GM21576 (cell line): ENCODE measurements at regions not wholly inside any gene's neighbourhood (a gene's known extent, or its start where the extent isn't known, plus 50 kb on each side); places are given as distances from the start of the nearest gene placed in this dataset.

Experiments used
- ATAC-seq: cut with Tn5 transposase; IDR thresholded peaks from one replicate; pipeline ENCODE4 v1.9.1; 2021; ENCODE audit warnings: mild to moderate bottlenecking, moderate library complexity; ENCODE audit not compliant: unreplicated experiment

DNA sequence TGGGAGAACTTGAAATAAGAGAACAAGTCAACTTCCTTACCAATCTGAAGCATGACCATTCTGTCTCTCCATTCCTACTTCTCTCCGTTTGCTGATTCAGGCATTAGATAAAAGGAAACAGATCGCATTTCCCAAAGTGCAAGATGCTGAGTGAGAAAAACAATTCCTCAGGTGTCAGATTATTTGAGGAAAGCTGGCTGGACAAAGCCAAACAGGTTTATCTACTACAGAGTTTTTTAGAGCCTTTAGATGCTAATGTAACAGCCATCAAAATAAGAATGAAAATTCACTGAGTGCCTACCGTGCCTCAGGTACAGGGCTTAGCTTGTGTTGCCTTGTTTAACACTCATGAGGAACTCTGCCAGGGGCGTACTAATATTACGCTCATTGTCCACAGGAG, 135.9 kb upstream of the MBL2 start:
- ATAC-seq = no peak

DNA sequence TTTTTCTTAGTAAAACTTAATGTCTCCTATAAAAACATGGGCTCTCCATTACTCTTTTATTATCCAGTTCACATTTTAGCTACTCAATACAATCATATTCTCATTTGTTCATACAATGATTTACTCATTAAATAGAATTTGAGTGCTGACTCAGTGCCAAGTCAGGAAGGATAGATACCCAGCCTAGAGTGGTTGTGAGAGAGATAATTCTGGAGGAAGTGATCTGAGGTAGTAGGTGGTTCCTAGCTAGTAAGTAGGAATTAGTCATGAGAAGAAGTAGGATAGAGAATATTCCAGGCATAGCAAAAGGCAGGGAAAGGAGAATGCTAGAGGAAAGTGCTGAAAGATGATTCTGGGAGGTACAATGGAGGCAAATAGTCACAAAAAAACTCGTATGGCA, 133.5 kb upstream of the MBL2 start:
- no peak for ATAC-seq

DNA sequence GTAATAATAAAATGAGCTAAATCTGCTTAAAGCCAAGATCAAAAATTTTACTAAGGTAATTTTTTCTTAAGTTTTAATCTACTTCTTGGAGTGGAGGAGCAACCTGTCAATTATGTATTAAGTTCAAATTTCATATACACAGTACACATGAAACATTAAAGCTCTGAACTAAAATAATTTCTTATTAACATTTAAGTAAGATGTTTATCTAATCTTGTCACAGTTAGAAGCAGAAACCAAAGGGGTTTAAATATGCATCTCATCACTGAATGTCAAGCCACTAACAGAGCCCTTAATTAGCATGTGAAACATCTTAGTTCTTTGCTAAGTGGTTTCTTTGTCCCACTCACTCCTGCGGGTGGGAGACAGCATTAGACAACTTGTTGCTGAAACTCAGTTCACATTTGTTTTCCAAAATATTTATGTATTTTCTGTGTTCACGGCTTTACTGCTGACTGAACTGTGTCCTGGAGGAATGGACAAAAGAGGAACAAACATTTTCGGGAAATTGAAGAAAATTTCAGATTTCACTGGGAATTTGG, 130.9 kb upstream of the MBL2 start:
- ATAC-seq = no peak

DNA sequence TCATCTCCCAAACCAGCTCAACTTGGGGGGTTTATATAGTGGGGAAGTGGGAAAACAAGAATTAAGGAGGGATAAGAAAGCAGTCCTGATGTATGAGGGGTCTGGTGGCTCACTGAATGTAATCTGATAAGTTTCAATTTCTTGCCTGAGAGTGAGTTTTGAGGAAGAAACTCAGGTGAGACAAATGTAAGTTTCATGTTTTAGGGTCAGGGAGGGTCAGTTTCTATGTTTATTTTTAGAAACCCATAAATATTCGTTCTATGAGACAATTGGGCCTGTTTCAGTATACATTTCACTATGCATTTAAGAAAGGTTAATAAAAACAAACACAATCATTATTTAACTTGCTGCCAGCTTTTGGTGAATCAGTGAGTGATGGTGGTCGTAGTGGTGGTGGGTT, 128.0 kb upstream of the MBL2 start:
- ATAC-seq = peak; percentile 80

DNA sequence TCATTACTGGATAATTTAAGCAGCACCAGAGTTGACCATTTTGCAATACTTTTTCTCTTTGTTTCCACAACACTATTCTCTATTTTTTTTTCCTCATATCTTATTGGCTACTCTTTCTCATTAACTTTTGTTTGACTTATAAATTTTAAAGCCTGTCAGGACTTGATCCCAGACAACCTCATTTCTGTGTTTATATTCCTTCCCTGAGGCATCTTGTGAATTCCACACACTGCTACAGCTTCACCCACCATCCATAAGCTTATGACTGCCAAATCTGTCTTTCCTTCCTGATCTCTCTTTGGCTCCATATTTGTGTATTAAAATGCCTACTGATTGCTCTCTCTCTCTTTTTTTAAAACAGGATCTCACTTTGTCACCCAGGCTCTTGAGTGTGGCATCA, 124.6 kb upstream of the MBL2 start:
- ATAC-seq = no peak

DNA sequence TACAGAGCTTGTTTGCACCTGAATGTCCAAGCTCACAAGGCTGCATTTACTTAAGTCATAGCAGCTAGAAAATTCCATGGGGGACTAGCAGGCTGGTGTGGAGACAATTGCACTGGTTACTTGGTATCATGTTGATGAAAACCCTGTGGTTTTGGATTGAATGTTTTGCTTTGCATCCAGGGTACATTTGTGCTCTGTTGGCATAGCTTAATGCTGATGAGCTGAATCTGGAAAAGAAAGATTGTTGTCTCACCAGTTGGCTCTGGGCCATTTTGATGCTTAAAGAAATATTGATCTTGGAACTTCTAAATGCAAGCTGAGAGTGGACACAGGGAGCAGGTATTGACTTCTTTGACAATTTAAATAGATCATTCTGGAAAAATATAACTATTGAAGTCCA, 122.5 kb upstream of the MBL2 start:
- ATAC-seq = no peak

DNA sequence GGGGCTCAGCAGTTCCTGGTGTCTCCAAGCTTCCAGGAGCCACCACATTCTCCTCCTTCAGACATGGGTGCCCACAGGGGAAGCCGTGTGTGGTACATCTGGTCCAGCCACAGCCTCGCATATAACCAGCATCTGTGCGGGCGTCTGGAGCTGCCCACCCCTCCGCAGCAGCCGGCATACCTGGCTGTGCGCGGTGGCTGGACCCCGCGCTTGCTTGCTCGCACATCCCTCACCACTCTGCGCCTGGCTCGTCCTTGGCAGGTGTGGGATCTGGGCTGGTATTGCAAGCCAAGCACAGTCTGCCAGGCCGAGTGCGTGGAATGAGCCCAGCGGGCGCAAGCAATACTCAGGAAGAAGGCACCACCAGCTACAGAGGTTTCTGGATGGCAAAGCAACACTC, 117.7 kb upstream of the MBL2 start:
- no peak for ATAC-seq

DNA sequence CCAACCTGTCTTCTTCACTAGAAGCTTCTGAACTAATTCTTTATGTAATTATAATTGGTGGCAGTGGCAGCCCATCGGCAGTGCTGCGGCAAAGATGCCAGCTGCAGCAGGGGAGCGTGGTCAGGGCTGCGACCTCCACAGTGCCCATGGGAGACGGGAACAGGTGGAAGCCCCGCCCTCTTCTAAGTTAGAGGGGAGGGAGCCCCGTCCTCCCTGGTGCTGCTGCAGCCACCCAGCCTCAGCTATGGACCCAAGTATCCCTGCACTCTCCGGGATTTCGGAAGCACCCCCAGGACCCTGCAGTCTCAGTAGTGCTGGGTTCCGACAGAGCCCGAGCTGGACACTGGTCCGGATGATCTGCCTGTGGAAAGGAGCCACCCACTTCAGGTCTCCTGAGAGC, 117.0 kb upstream of the MBL2 start:
- no peak for ATAC-seq

DNA sequence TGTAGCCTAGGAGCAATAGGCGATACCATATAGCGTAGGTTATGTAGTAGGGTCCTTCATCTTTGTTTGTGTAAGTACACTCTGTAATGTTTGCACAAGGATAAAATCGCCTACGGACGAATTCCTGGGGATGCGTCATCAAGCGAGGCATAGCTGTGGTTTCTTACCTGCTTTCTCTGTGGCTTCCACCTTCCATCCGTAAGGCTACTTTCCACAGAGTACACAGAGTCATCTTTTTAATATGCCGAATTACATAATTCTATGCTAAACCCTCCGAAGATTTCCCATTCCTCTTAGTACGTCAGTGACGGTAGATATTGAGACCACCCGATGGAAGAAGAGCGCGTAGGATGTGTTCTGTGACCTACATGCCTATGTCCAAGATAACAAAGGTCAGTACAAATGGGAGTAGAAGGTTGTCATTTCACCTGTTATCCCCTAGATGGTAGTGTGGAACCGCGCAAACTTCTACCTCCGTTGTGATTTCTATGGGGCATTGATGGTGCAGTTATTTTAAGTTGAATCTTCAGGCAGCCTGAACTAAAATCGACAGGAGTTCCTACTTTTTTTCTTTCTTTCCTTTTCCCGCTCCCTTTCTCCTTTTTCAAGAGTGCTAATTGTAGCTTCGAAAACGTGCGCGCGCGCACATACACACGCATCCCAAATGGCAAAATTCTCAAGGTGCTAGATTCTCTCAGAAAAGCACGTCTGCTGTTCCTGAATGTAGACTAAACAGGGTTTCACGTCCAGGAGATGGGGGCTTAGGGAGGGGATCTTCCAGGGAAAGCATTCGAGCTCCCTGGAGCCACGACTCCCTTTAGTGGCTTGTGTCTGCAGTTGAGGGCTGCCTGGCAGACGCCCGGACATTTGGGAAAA, 111.7 kb upstream of the MBL2 start:
- peak; percentile 96 for ATAC-seq

DNA sequence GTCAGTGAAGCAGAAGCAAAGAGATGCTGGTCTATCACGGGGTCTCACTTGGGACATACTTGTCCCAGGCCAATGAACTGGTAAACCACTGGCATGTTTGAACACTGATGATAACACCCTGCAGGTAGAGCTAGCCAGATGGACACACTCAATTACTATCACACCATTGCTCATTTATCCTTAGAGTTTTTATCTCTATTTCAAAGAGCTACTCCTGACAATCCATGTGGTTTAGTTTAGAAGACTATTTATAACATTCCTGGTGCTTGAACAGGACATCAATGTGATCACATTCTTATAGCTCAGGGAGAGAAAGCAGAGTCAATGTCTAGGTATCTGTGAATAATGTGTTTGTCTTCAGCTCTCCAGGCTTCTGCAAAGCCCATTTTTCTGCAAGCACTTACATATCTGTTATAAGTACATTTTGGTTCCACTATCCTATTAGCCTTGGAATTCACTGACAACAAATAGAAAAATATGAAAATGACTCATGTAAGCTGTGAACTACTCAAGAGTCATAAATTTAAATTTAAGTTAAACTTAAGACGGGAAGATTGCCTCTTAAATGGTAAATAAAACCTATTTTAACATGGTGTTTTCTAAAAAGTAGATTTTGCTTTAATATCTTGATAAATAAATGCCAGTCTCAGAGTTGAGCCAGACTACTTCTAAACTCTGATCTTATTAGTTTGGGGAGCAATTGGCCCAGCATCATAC, 106.7 kb upstream of the MBL2 start:
- no peak for ATAC-seq

DNA sequence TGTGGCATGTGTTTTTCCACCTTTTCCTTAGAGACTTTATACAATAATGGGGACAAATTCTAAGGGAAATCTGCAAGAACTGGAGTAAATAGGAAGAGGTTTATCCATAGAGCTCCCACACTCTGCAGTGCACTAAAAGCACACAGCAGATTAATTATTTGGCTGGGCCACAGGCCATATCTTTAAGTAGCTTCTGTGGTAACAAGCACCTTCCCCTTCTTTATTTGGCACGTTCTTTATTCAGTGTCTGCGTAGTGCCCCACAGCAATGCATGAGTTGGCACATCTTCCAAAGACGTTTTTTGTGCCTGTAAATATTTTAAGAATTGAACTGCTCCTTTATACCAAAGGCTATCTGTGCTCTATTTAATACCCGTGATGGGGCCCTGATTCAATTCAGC, 104.9 kb upstream of the MBL2 start:
- ATAC-seq = no peak

DNA sequence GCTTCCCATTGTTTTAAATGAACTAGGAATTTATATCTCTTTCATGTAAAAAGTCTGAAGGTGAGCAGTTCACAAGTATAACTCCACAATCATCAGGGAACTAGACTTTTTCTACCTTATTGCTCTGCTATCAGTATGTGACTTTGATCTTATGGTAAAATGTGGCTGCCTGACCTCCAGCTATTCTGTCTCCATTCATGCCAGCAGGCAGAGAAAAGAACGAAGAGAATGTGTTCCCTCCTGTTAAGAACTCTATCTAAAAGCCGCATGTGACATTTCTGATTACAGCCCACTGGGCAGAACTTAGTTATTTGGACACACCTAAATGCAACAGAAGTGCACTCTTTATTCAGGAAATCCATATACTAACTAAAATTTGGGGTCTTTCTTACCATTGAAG, 102.8 kb upstream of the MBL2 start:
- no peak for ATAC-seq

DNA sequence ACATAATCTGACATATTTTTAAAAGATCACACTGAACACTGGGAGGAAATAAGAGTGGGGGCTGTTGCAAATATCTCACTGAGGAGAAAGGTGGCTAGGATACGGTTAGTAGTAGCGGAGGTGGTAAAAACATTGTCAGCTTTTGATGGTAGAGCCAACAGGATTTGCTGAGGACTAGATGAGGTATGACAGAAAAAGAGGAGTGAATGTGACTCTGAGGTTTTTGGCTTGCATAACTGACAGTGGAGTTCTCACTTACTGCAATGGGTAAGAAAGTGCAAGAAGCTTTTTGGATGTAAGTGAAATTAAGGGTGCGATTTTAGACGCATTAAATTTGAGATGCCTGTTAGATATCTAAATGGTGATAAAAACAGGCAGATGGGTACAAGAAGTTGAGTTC, 102.0 kb upstream of the MBL2 start:
- ATAC-seq = no peak

DNA sequence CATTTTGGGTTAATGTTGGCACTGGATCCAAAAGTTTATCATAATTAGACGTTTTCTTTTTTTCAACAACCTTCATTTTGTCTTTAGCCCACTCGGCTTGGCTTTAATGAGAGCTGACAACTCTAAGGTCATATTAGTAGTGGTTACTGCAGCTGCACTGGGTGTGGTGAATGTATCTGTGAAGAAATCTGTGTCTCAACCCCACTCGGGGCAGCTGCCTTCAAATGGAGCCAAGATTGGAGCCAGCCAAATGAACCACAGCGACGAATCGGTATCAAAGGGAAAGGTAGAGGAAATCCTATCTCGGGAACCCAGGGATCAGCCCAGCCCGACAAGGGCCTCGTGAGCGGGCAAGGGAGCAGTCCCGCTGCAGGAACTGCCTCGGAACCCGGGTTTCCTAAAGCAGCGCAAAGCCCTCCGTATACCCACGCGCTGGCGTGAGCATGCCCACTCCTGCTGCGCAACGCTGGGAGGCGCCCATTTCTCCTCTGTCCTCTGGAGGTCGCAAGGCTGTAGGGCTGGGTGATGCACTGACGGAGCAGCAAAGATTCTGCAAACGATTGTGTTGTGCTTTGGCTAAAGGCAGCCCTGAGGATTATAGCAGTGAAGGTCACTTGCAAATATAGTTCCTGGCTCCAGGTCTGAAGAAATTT, 98.7 kb upstream of the MBL2 start:
- ATAC-seq = no peak

DNA sequence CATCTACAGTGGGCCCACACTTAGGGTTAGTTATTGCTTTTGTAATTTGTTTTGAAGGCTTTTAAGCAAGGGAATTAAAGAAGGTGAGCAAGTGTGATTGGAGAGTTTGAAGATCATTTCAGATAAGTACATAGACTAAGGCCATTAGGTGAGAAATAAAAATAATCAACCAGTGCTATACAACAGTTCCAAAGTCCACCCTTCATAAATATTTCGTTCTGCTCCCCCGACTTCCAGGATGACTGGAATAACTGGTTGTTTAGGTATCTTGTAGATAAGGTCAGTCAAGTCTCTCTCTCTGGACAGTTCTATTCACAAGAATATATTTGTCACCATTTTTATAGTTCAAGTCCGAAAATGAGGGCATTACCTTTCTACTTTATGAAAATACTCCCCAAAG, 98.0 kb upstream of the MBL2 start:
- ATAC-seq = no peak

DNA sequence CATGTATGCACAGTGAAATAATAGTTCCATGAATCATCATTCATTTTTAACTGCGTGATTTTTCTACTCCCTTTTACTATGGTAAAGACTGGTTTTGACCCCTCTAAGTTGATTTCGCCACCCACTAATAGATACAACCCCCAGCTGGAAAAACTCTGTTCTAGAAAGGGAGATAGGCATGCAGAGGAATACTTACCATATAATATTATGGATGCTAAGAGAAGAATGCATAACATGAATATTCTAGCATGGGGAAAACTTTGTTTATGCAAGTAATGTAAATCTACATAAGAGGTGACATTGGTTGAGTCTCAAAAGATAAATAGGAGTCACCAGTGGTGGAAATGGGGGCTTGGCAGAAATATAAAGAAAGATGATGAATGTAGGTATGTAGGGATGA, 97.3 kb upstream of the MBL2 start:
- no peak for ATAC-seq

DNA sequence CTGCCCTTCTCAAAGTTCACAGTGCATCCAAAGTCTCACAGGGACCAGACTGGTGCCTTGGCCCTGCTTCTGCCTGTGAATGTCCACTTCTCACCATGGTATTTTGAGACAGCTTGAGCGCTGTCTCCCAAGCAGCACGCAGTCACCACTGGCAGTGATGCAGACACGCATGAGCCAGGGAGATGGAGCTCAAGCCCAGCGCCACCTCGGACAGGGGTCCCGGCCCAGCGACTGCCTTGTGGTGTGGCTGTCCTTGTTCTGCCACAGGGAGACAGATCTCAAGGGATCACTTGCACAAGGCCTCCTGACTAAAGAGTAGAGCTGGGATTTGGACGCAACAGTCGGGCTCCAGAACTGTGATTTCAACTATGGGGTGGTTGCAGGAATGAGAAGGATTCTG, 92.6 kb upstream of the MBL2 start:
- ATAC-seq = no peak

DNA sequence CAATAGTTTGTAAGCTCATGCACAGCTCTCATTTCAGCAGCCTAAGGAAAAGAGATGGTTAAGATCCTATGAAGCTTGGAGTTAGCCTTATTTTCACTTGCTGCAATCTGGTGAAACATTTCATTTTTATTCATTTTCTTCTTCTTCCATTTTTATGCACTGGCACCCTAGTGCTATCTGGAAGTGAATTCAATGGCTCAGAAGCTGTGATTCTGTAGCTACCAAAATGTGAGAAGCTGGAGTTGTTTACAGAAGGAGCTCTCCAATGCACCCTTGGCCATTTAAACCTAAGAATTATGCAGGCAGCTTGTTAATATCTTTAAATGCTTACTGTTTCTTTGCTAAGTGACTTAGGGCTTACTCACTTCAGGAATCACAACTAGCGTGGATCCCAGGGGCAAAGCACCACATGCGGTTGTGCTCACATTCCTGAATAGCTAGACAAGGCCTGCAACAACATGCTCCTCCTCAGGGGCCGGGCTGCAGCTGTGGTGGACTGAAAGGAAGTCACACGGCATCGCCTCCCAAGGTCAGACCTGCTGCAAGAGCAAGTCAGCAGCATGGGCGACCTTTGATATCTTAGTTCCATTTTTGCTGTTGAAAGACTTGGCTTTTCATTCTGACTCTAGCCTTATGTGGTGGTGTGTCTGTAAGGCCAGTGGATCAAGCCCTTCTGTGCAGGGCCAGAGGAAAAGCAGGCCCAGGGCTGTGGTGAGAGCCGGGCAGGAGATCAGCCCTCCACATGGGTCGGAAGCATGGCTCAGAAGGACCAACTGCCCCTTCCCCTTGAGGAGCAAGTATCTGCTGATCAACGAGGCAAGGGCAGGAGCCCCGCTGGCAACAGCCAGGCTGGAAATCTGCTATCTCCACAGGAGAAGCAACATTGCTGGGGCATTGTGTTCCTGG, 91.9 kb upstream of the MBL2 start:
- ATAC-seq = no peak

DNA sequence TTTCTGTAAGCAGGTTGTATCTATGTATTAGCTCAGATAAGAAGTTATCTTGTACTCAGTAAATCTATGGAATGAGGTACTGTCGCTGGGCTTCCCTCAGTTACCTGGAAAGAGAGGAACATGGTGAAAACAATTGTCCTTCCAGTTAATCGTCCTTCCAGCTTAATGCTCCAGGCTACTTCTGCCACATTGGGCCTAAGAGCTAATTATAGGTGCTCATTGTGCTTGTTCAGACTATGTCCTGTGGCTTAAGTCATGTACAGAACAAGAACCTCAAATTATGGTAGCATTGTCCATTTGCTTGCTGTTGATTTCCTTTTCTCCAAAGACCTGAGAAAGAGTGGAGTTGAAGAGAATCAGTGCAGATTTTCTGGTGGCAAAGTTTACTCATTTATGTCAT, 86.1 kb upstream of the MBL2 start:
- ATAC-seq = no peak

DNA sequence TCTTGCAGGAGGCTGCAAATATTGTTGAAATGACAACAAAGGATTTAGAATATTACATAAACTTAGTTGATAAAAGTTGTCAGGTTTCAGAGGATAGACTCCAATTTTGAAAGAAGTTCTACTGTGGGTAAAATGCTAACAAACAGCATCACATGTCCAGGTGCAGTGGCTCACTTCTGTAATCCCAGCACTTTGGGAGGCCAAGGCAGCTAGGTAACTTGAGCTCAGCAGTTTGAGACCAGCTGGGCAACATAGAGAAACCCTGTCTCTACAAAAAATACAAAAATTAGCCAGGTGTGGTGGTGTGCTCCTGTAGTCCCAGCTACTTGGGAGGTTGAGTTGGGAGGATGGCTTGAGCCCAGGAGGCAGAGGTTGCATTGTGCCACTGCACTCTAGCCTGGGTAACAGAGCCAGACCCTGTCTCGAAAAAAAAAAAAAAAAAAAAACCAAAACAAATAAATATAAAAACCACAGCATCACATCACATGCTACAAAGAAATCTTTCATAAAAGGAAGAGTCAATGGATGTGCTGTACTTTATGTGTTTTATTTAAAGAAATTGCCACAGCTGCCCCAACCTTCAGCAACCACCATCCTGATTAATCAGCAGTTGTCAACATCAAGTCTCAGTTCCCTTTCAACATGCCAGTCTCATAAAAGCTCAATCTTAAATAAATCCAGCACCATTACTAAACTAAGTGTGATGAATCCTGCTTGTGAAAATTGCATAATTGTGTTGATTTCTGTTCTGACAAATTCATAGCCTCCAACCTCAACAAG, 83.2 kb upstream of the MBL2 start:
- ATAC-seq = no peak
